GM23338 (cell line): ENCODE measurements at regions not wholly inside any gene's neighbourhood (a gene's known extent, or its start where the extent isn't known, plus 50 kb on each side); places are given as distances from the start of the nearest gene placed in this dataset.
A peak's percentile ranks its signal among the peaks of the same experiment; 100 is the strongest.

Experiments used
- ATAC-seq: fragments of 200-7000 bp; cut with Tn5 transposase; 3 replicates; pipeline ENCODE4 v1.9.1; 2020
- DNase-seq: peaks from one replicate; pipeline ENCODE4 v3.0.0-alpha.2; 2015; ENCODE audit warnings: low spot score
- H2AFZ ChIP-seq: fragments of 200-600 bp; sonication (generic); 2 replicates; pipeline ENCODE4 v1.8.0; 2016; ENCODE audit warnings: antibody characterized with exemption, mild to moderate bottlenecking, moderate library complexity
- H3F3A ChIP-seq: fragments of 200-600 bp; sonication (generic); replicated peaks from 2 replicates; pipeline ENCODE4 v1.8.0; 2017; ENCODE audit warnings: antibody characterized with exemption, mixed run types, low read depth
- H3K27ac ChIP-seq: fragments of 200-600 bp; sonication (generic); 2 replicates; pipeline ENCODE4 v1.6.1; 2016; ENCODE audit warnings: low read depth
- H3K27me3 ChIP-seq: fragments of 200-600 bp; sonication (generic); 2 replicates; pipeline ENCODE4 v1.8.0; 2016; ENCODE audit warnings: mild to moderate bottlenecking, mixed run types, moderate library complexity; ENCODE audit not compliant: insufficient read depth
- H3K36me3 ChIP-seq: fragments of 200-600 bp; sonication (generic); 2 replicates; pipeline ENCODE4 v1.8.0; 2016; ENCODE audit warnings: mild to moderate bottlenecking; ENCODE audit not compliant: insufficient read depth
- H3K4me1 ChIP-seq: fragments of 200-600 bp; sonication (generic); 2 replicates; pipeline ENCODE4 v1.8.0; 2016; ENCODE audit warnings: mild to moderate bottlenecking, moderate library complexity; ENCODE audit not compliant: insufficient read depth
- H3K4me2 ChIP-seq: fragments of 200-600 bp; sonication (generic); 2 replicates; pipeline ENCODE4 v1.7.1; 2017; ENCODE audit warnings: mixed run types
- H3K4me3 ChIP-seq: fragments of 200-600 bp; sonication (generic); 2 replicates; pipeline ENCODE4 v1.6.1; 2016; ENCODE audit warnings: mixed run types
- H3K79me2 ChIP-seq: fragments of 200-600 bp; sonication (generic); replicated peaks from 2 replicates; pipeline ENCODE4 v1.8.0; 2017; ENCODE audit warnings: mild to moderate bottlenecking; ENCODE audit not compliant: insufficient read depth
- H3K9me2 ChIP-seq: fragments of 200-600 bp; sonication (generic); 2 replicates; pipeline ENCODE4 v1.8.0; 2017; ENCODE audit not compliant: insufficient read depth
- H4K20me1 ChIP-seq: fragments of 200-600 bp; sonication (generic); replicated peaks from 2 replicates; pipeline ENCODE4 v1.8.0; 2017; ENCODE audit warnings: mild to moderate bottlenecking; ENCODE audit not compliant: insufficient read depth
- H3K27ac Mint-ChIP-seq: 2 replicates; pipeline ENCODE4 v1.8.0; 2020; ENCODE audit warnings: inconsistent platforms, mild to moderate bottlenecking, moderate library complexity, mixed read lengths
- H3K27me3 Mint-ChIP-seq: 3 replicates; pipeline ENCODE4 v1.8.0; 2022; ENCODE audit warnings: low read depth, mild to moderate bottlenecking, moderate library complexity, mixed read lengths, inconsistent platforms; ENCODE audit not compliant: insufficient read depth, poor library complexity
- H3K36me3 Mint-ChIP-seq: 3 replicates; pipeline ENCODE4 v1.8.0; 2021; ENCODE audit warnings: low read depth, mild to moderate bottlenecking, inconsistent platforms, moderate library complexity, mixed read lengths
- H3K4me1 Mint-ChIP-seq: 3 replicates; pipeline ENCODE4 v1.8.0; 2020; ENCODE audit warnings: mild to moderate bottlenecking, inconsistent platforms, mixed read lengths
- H3K4me3 Mint-ChIP-seq: 3 replicates; pipeline ENCODE4 v1.8.0; 2021; ENCODE audit warnings: moderate library complexity, mild to moderate bottlenecking, inconsistent platforms, mixed read lengths
- H3K9me3 Mint-ChIP-seq: 3 replicates; pipeline ENCODE4 v1.8.0; 2020; ENCODE audit warnings: moderate library complexity, mild to moderate bottlenecking, inconsistent platforms, mixed read lengths
- CREB1 ChIP-seq: fragments of 250-450 bp; sonication (Bioruptor Pico); IDR thresholded peaks from 2 replicates; pipeline ENCODE4 v1.5.0; 2020; ENCODE audit warnings: low read depth, mild to moderate bottlenecking, moderate library complexity
- EZH2phosphoT487 ChIP-seq: fragments of 200-600 bp; sonication (generic); IDR thresholded peaks from one replicate; pipeline ENCODE4 v1.8.1; 2018; ENCODE audit warnings: antibody characterized with exemption; ENCODE audit not compliant: unreplicated experiment
- JUNB ChIP-seq: IDR thresholded peaks from one replicate; pipeline ENCODE4 v1.6.1; 2016; ENCODE audit warnings: antibody characterized with exemption; ENCODE audit not compliant: unreplicated experiment
- NANOG ChIP-seq: IDR thresholded peaks from 2 replicates; pipeline ENCODE4 v1.6.1; 2016; ENCODE audit warnings: antibody characterized with exemption, borderline replicate concordance
- POLR2AphosphoS5 ChIP-seq: IDR thresholded peaks from 2 replicates; pipeline ENCODE4 v1.6.1; 2016; ENCODE audit warnings: antibody characterized with exemption, low read depth
- REST ChIP-seq: IDR thresholded peaks from one replicate; pipeline ENCODE4 v1.6.1; 2018; ENCODE audit warnings: antibody characterized with exemption; ENCODE audit not compliant: unreplicated experiment
- STAT1 ChIP-seq: IDR thresholded peaks from one replicate; pipeline ENCODE4 v1.6.1; 2016; ENCODE audit warnings: antibody characterized with exemption; ENCODE audit not compliant: unreplicated experiment
- ZNF114 ChIP-seq: fragments of 250-450 bp; sonication (Bioruptor Pico); IDR thresholded peaks from 2 replicates; pipeline ENCODE4 v1.5.0; 2020; ENCODE audit warnings: mild to moderate bottlenecking, moderate library complexity
- ZNF462 ChIP-seq: fragments of 250-450 bp; sonication (Bioruptor Pico); IDR thresholded peaks from 2 replicates; pipeline ENCODE4 v1.5.0; 2020; ENCODE audit warnings: mild to moderate bottlenecking, moderate library complexity

- no peak for TF ChIP-seq JUNB
- no peak for TF ChIP-seq REST
- no peak for TF ChIP-seq POLR2AphosphoS5
- no peak for TF ChIP-seq NANOG
Measured at GRCh38 chr12:132393991-132394949, 64.9 kb upstream of the GALNT9 start (continued).

- Histone ChIP-seq H3K4me1 (no peaks in the 10 kb centered on the region; the same call in 1 of the 2 replicates), H3K27me3 (peaks cover 3% of the 10 kb centered on the region; the same call in 1 of the 2 replicates), H3K27ac (no peak overlapping the region), H3F3A (peaks cover 5% of the 10 kb centered on the region; the same call in 1 of the 2 replicates), H4K20me1 (no peaks in the 10 kb centered on the region), H3K36me3 (no peaks in the 10 kb centered on the region), H2AFZ (no peak overlapping the region), H3K79me2 (no peaks in the 10 kb centered on the region), H3K4me3 (no peak overlapping the region), H3K4me2 (no peak overlapping the region), H3K9me2 (peaks cover 5% of the 10 kb centered on the region; the same call in 1 of the 2 replicates)
- H3K27me3 Mint-ChIP-seq = peaks cover 34% of the 10 kb centered on the region
- no peaks in the 10 kb centered on the region for H3K9me3 Mint-ChIP-seq
- no peaks in the 10 kb centered on the region; the same call in 2 of the 3 replicates for H3K36me3 Mint-ChIP-seq
- peaks cover 40% of the 10 kb centered on the region for H3K4me1 Mint-ChIP-seq
- H3K4me3 Mint-ChIP-seq = no peak overlapping the region
- no peak for ATAC-seq
- DNase-seq = no peak
- peak overlapping the region; percentile 65; the same call in 1 of the 2 replicates for H3K27ac Mint-ChIP-seq
- TF ChIP-seq STAT1 (no peak), NANOG (no peak), ZNF114 (CRISPR knock-in tag) (no peak), ZNF462 (CRISPR knock-in tag) (no peak), REST (no peak), POLR2AphosphoS5 (no peak), EZH2phosphoT487 (no peak), JUNB (no peak), CREB1 (CRISPR knock-in tag) (no peak)
Measured at GRCh38 chr12:132393245-132393795, 63.9 kb upstream of the GALNT9 start.
